ENCODE measurements at regions not wholly inside any gene's neighbourhood (a gene's known extent, or its start where the extent isn't known, plus 50 kb on each side); places are given as distances from the start of the nearest gene placed in this dataset.
A peak's percentile ranks its signal among the peaks of the same experiment; 100 is the strongest.
"Not testable (repeated sequence)": the region's sequence is repeated elsewhere in the genome, so short reads cannot be mapped to it uniquely, and the experiment has no call there.

- no peak for DNase-seq
These were observed 471.0 kb upstream of the CDH7 start for GRCh38 chr18:65279668-65280305.

DNA sequence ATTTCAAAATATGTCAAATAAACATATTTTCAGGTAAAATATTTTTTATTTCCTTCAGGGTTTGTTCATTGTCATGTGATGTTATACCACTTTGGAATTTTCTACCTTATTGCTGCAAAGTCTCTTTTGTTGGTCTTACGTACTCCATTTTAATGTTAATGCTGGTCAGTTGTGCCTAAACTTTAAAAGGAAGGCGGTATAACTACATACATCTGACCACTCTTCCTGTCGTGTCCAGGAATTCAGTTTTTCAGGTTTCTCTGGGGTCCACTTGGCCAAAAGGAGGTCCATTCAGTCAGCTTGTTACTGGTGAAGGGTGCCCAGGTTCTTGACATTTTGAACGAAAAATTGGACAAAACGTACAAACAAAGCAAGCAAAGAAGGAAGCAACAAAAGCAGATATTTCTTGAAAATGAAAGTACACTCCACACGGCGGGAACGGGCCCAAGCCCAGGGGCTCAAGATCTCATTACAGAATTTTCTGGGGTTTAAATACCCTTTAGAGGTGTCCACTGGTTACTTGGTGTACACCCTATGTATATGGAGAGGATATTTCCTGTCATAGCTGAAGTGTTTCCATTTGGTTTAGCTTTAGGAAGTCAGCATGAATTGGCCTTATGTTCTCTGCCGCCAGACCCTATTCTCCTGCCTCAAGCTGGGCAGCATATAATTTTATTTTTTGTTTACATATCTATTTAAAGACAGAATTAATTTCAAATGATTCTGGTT is 471.7 kb upstream of the CDH7 start:
- DNase-seq: no peak

DNA sequence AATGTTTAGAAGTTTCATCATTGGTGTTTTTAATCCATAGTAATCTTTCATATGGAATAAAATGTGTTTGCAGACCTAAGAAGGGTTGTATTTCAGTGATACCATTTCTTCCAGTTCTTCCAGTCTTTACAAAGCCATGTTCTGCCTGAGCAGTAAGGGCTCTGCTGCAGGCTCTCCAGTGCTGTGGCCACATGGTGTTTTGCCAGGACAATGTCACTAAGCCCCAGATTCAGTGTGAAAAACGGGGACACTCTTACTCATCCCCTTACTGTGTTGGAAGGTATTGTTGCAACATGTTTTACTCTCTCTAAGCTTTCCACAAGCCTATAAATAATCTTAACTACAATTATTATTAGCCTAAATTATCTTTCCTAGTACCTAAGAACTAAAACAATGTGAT is 481.4 kb upstream of the CDH7 start:
- DNase-seq: no peak

- no peak for DNase-seq
These were observed 485.1 kb upstream of the CDH7 start for GRCh38 chr18:65265761-65266160.

DNA sequence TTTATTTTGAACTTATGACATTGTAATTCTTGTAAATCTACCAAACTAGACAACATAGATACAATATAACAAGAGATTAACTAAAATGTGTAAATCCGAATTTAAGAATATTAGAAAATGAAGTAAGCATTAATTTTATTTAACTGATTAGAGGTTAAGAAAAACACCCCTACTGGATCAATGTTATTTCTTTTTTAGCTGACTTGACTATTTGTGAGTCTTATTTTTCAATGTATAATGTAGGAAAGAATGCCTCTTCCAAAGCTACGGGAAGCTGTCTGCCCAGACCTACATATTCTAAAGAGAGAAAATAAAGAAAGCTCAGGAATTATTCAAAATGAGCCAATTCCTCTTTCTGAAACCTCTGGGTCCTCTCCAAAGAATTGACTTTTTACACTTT is 490.8 kb upstream of the CDH7 start:
- DNase-seq: no peak

DNA sequence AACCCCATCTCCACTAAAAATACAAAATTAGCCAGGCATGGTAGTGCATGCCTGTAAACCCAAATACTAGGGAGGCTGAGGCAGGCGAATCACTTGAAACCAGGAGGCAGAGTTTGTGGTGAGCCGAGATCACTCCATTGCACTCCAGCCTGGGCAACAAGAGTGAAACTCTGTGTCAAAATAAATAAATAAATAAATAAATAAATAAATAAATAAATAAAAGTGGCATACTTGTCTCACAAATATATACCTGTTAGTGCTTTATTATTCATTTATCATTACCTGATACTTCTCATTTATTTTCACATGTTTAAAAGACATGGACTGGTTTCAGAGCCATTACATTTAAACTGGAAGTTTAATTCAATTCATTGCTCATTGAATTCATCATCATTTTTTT is 491.4 kb upstream of the CDH7 start:
- no peak for DNase-seq

DNA sequence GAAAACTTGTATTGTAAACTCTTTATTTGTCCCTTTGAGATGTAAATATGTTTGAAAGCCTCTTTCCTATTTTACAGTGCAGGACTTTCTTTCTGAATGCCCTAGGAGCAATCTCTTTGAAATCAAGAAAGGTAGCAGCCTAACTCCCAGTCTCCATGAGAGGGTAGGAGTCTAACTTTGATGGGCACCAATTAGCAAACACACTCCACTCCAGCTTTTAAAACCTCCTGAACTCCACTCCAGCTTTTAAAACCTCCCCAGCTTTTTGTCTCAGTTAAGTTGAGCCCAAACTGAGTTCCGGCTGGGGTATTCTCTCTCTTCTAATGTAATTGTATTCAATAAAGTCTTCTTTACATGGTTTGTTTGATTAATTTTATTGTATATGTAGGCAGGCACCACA is 493.7 kb upstream of the CDH7 start:
- DNase-seq: no peak

DNA sequence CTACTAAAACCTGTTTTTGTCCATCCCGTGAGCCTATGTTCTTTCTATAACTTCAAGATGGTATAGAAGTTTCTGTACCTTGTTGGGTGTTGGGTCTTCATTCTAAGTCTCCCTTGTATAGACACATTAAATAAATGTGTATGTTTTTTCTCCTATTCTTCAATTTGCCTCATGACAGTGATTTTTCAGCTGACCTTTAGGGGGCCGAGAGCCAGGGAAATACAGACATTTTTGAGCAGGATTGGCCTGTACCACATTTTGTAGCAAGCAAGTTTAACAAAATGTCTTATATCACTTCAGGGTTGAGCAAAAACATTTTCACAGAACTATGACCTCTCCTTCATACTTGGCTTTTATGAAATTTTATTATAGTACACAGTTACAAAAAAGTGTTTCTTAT is 495.4 kb upstream of the CDH7 start:
- DNase-seq: no peak

GRCh38 chr18:65239787-65240186 is 511.0 kb upstream of the CDH7 start:
- DNase-seq: no peak

GRCh38 chr18:65235966-65236624 is 514.7 kb upstream of the CDH7 start:
- peak; percentile 15 for DNase-seq

DNA sequence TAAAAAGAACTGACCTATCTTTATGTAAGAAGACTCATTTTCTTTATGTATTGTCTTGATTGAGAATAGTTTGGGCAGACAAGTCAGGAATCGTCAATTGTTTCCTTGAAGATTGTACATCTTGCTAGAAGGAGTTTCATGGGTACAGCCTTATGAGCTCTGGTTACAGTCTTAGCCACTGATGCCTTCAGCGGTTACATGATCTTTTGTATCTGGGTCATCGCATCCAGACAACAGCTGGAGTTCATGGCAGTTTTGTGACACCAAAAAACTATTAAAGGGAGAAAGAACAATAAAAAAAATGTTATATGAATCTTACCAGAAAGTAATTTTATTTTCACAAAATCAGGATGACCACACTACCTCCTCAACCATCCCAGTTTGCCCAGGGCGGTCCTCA is 520.5 kb upstream of the CDH7 start:
- no peak for DNase-seq

- DNase-seq: no peak
These were observed 522.8 kb upstream of the CDH7 start for GRCh38 chr18:65227970-65228369.

- DNase-seq: no peak
These were observed 529.1 kb upstream of the CDH7 start for GRCh38 chr18:65221736-65222135.

DNA sequence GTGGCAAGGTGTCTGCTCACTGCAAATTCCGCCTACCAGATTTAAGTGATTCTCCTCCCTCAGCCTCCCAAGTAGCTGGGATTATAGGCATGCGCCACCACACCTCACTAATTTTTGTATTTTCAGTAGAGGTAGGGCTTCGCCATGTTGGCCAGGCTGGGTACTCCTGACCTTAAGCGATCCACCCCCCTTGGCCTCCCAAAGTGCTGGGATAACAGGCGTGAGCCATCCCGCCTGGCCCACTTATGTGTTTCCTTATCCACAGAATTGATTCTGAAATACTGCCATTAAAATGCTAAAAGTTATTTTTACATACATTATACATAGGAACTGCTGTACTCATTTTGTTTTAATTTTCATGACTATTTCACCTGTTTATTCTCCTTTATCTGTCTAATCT is 529.7 kb upstream of the CDH7 start:
- DNase-seq: no peak

GRCh38 chr18:65215865-65216466 is 534.8 kb upstream of the CDH7 start:
- no peak for DNase-seq

DNA sequence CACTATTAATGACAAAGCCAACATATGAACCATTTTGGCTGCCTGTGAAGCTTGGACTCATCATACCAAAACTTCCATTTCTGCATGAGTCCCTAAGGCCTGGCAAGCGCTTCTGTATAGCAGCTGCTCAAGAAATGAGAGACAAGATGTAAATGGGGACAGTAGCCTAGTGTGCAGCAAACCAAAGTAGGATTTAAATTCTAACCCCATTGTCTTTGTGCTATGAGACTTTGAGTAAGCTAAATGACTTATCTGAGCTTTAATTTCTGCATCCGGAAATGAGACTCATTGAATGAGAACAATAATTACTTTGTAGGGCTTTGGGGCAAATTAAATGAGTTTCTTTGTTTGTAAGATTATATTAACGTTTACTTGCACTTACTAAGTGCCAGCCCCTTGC is 536.4 kb upstream of the CDH7 start:
- no peak for DNase-seq

DNA sequence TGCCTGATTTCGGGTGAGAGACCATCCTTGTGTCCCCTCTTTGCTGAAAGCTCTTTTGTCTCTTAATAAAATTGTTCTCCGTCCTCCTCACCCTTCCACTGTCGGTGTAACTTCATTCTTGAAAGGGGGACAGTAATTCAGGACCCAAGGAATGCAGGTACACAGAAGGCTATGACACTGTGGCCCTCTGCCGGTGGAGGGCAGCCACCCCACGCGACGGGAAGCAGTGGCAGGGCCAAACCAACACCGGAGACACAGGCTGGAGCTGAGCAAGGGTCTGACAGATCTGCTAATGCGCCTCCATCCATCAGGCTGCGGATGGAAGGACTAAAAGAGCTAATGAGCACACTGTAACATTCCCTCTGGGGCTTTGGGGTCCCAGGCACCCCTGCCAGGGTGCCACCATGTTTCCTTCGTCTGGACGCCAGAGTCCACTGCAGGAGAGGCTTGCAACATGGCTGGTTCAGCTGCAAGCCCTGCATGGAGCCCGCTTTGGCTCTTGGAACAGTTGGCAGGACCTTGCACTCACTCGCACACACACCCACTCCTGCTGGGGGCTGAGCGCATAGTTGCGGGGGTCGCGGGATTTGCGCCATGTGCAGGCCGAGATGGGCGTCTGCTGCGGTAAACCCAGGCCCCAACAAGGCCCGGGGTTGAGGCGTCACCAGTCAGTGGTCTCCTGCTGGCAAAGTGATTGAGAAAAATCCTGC is 544.1 kb upstream of the CDH7 start:
- DNase-seq: no peak

GRCh38 chr18:65202091-65202490 is 548.7 kb upstream of the CDH7 start:
- DNase-seq: no peak

- no peak for DNase-seq
These were observed 575.1 kb upstream of the CDH7 start for GRCh38 chr18:65175681-65176080.

- DNase-seq: not testable (repeated sequence)
These were observed 588.7 kb upstream of the CDH7 start for GRCh38 chr18:65162086-65162485.

- no peak for DNase-seq
These were observed 604.3 kb upstream of the CDH7 start for GRCh38 chr18:65146482-65147021.

- no peak for DNase-seq
These were observed 605.5 kb upstream of the CDH7 start for GRCh38 chr18:65145312-65145711.

DNA sequence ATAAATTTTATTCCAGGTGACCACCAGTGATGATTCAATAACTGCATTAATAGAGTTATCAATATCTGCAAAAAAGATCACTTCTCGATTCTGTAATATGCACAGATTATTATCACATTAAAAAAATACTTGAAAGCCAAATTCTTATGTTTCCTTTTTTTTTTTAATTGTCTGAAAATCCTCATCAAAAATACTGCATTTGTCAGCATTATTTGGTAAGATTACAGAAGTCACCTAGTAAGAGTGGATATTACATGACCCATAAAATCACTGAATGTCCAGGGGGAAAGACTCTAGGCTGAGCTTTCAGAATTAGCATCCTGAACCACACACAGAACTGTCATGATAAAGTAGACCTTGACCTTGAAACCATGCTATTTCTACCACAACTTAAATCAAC is 617.2 kb upstream of the CDH7 start:
- no peak for DNase-seq

Data from KG1 (cell line).